ENCODE measurements at regions not wholly inside any gene's neighbourhood (a gene's known extent, or its start where the extent isn't known, plus 50 kb on each side); places are given as distances from the start of the nearest gene placed in this dataset.

GRCh38 chr2:223652122-223652521, 50.0 kb upstream of the SCG2 start:
- TF ChIP-seq RAD21 (IDR thresholded peaks at IDR 0.05; ENCODE audit: low read depth) (no peak), ZBTB7A (IDR thresholded peaks at IDR 0.05; ENCODE audit: low read depth) (no peak), REST (IDR thresholded peaks at IDR 0.05; ENCODE audit: low read depth) (no peak), CREB1 (IDR thresholded peaks at IDR 0.05; ENCODE audit: low read depth) (no peak), NFIC (IDR thresholded peaks at IDR 0.05) (no peak), USF1 (IDR thresholded peaks at IDR 0.05) (no peak), CEBPB (IDR thresholded peaks at IDR 0.05) (no peak), YY1 (IDR thresholded peaks at IDR 0.05; ENCODE audit: low read depth) (no peak), MAX (IDR thresholded peaks at IDR 0.05) (no peak), TAF1 (IDR thresholded peaks at IDR 0.05; ENCODE audit: low read depth) (no peak), TCF12 (IDR thresholded peaks at IDR 0.05; ENCODE audit: low read depth) (no peak), TEAD4 (IDR thresholded peaks at IDR 0.05) (no peak), FOXM1 (IDR thresholded peaks at IDR 0.05; ENCODE audit: borderline replicate concordance, low read depth) (no peak), EGR1 (IDR thresholded peaks at IDR 0.05) (no peak), EP300 (IDR thresholded peaks at IDR 0.05; ENCODE audit: borderline replicate concordance) (no peak)

All from Ishikawa (cell line).